ENCODE measurements at regions not wholly inside any gene's neighbourhood (a gene's known extent, or its start where the extent isn't known, plus 50 kb on each side); places are given as distances from the start of the nearest gene placed in this dataset.

GRCh38 chr14:76613616-76614015 lies 147.7 kb upstream of the VASH1 start:
- POLR2A ChIA-PET (ENCODE audit: low non-redundant PET): no interaction called here
- no peak for DNase-seq (ENCODE audit: low spot score)
- CTCF ChIA-PET: interaction anchor here (0.7 kb wide), 1 partner anchor 284 kb away, joined by 3 read pairs; no protein-coding TSS in a partner anchor
- H3K27ac ChIP-seq: no peak overlapping the region
- TF ChIP-seq CTCF (conservative IDR thresholded peaks at IDR 0.05; ENCODE audit: low read depth): no peak

- TF ChIP-seq CTCF (conservative IDR thresholded peaks at IDR 0.05; ENCODE audit: low read depth): no peak
- DNase-seq (ENCODE audit: low spot score): peak; percentile 35
- H3K27ac ChIP-seq: no peak overlapping the region
- CTCF ChIA-PET: no interaction called here
- POLR2A ChIA-PET (ENCODE audit: low non-redundant PET): no interaction called here
These were observed 145.9 kb upstream of the VASH1 start for GRCh38 chr14:76615331-76615730.

- ChIA-PET CTCF (interaction anchor here (1.1 kb wide), 1 partner anchor 18 kb away, joined by 3 read pairs; no protein-coding TSS in a partner anchor), POLR2A (ENCODE audit: low non-redundant PET) (no interaction called here)
- DNase-seq (ENCODE audit: low spot score): no peak
- TF ChIP-seq CTCF (conservative IDR thresholded peaks at IDR 0.05; ENCODE audit: low read depth): no peak
- H3K27ac ChIP-seq: no peak overlapping the region
These were observed 143.8 kb upstream of the VASH1 start for GRCh38 chr14:76617440-76617839.

- no peak for TF ChIP-seq CTCF (conservative IDR thresholded peaks at IDR 0.05; ENCODE audit: low read depth)
- no peak for DNase-seq (ENCODE audit: low spot score)
- ChIA-PET CTCF (no interaction called here), POLR2A (ENCODE audit: low non-redundant PET) (no interaction called here)
- no peak overlapping the region for H3K27ac ChIP-seq
These were observed 124.7 kb upstream of the VASH1 start for GRCh38 chr14:76636602-76637001.

GRCh38 chr14:76638841-76639240 lies 122.4 kb upstream of the VASH1 start:
- TF ChIP-seq CTCF (conservative IDR thresholded peaks at IDR 0.05; ENCODE audit: low read depth): no peak
- ChIA-PET POLR2A (ENCODE audit: low non-redundant PET) (no interaction called here), CTCF (interaction anchor here (0.6 kb wide), 1 partner anchor 669 kb away, joined by 3 read pairs; no protein-coding TSS in a partner anchor)
- H3K27ac ChIP-seq: no peak overlapping the region
- no peak for DNase-seq (ENCODE audit: low spot score)

DNA sequence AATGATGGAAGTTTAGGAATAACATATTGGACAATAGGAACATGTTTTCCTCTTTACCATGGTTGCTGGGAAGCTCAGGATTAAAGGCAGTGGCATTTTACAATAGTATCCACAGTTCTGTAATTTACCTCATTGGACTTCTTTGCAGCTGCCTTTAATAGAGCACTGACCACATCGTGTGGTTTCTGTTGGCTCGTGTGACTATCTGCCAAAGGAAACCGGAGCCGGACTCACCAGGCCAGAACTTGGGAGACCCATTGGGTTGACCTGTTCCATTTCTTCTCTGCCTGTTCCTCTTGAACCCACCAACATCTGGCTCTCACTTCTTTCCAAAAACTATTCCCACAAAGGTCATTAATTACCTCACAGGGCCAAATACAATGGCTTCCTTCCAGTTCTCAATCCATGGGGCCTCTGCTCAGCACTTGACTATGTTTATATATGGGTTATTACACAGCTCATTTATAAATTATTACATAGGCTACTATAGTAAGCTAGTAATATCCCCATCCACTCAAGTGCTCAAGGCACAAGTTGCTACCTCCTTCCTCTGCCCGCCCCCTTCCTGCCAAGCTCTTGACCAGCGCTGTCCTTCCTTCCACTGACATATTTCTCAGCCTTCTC lies 121.5 kb upstream of the VASH1 start:
- no peak for TF ChIP-seq CTCF (conservative IDR thresholded peaks at IDR 0.05; ENCODE audit: low read depth)
- CTCF ChIA-PET: interaction anchor here (0.6 kb wide), 2 partner anchors 253 to 848 kb away, joined by 3 to 5 read pairs; no protein-coding TSS in a partner anchor
- no peak for DNase-seq (ENCODE audit: low spot score)
- POLR2A ChIA-PET (ENCODE audit: low non-redundant PET): no interaction called here
- no peak overlapping the region for H3K27ac ChIP-seq

Data from RWPE1 (cell line).